D341Med (cell line): ENCODE measurements at regions not wholly inside any gene's neighbourhood (a gene's known extent, or its start where the extent isn't known, plus 50 kb on each side); places are given as distances from the start of the nearest gene placed in this dataset.

Experiments used
- DNase-seq: peaks from one replicate; pipeline ENCODE4 v3.0.0; 2012; ENCODE audit warnings: low spot score

DNA sequence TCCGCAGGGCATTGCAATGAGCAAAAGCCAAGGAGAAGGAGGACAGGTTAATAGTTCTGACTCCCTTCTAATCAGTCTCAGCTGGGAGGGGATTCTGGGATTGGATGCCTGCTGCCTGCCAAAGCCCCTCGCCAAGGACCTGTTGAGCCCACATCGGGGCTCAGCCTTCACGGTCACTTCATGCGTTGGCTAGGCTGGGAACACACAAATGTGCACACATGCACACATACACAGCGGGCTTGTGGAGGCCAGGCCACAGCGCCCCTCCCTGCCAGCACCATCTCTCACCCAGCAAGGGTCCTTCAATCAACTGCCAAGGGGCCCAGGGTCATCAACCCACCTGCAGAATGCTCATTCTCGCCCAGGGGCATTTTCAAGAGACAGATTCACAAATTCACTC, 113.9 kb downstream of the C5orf15 start:
- no peak for DNase-seq

DNA sequence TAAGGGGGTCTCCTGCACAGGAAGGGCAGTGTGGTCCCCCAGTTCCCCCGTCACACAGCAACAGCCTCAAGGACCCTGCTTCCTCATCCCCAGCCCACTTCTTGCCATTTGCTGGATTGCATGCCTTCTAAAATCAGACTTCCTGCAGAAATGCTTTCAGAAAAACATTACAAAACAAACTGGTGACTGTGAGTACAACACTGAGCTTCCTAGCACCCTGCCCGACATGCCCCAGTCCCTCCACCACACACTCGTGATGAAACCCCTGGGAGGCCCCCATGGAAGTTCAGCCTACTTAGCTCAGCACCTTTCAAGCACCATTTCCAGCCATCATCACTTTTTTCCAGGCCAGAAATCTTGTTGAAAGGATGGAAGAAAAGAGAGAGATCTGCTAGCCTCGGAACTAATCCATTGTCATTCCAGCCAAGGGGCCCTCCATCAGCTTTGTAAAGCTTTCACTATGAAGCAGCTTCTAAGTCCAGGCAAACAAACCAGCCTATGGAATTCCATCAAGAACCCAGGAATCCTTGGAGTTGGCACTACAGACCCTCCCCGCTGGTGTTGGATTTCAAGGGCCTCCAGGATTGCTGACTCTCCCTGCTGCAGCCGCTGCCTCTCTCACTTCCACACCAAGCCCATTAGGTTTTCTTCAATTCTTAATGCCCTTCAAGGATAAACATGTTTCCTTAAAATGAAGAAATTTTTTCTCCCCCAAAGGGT, 114.6 kb downstream of the C5orf15 start:
- no peak for DNase-seq

DNA sequence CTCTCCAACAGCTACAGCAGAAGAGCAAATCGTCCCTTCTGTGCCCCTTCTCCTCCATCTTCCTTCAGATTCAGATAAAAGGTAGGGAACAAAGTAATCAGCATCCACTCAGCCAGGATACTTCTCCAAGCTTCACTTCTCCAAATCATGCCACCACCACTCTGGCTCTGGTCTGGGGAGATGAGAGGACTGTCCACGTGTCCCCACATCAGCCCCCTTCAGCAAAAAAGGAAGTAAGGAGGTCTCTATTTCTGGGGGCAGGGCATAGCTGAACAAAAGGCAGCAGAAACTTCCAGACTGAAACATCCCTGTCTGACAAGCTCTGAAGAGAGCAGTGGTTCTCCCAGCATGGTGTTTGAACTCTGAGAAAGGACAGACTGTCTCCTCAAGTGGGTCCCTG, 116.9 kb downstream of the C5orf15 start:
- DNase-seq: no peak

DNA sequence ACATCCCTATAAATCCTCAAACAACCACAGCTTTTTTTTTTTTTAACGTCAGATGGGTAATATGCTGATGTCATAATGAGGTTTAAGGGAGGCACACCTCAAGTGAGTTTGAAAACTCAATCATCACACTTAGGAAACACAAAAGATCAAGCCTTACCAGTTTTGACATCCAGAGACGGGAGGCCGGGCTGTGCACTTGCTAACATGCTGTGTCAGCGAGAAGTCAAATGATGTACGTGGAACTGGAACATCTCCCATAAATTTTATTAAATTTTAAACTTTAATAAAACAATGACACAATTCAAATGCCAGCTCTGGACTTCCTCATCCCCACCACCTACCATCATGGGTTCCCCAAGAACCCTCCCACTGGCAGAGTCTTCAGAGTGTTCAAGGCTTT, 117.6 kb downstream of the C5orf15 start:
- DNase-seq: no peak

DNA sequence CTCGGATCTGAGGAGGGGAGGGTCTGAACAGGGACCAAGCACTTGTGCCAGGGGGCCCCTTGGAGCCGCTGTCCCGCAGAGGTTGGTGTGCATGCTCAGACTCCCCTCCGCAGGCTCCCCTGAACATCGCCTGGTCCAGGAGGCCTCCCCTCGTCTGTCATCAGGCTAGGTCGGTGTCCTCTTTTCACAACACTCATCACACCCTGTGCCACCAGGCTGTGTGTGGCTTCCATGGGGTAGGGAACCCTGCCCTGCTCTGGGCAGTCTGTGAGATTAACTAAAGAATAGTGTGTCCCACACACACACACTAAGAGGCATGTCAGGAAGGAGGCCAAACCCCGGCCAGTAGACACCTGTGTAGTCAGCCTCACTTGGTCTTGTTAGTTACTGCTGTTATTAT, 119.3 kb downstream of the C5orf15 start:
- no peak for DNase-seq

DNA sequence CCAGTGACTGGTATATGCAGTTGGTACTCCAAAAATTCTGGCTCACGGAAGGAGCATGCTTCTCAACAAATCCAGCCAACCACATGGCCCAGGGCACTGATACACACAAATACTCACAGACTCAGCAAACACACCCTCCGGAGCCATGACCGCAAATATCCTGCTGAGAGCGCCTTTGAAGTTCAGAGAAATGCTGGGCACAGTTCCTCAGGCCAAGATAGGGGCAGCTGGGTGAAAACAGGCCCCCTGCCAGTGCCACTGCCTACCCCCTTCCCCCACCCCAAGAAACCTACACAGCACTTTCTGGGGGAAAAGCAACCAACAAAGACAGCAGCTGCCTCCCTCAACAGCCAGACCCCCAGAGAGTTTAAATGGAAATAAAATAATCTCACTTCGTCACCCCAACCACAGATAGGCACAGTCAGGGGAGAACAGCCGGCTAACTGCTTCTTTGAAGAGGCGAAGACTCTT, 120.0 kb downstream of the C5orf15 start:
- no peak for DNase-seq

DNA sequence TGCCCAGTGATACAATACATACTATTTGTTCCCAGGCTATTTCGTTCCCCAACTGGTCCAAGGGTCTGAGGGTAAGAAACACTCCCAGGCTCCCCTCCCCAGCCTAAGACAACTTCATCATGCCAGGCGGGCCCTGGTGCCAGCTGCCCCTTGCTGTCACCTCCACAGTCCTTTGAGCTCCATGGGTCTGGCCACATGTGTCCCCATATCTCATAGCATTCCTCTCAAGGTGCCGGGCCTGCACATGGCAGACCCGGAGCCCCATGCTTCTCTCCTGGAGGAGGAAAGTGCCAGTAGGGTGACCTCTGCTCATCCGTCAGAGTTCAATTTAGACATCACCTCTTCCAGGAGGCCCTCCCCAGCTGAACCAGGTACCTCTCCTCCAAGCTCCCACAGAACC, 120.5 kb downstream of the C5orf15 start:
- no peak for DNase-seq

DNA sequence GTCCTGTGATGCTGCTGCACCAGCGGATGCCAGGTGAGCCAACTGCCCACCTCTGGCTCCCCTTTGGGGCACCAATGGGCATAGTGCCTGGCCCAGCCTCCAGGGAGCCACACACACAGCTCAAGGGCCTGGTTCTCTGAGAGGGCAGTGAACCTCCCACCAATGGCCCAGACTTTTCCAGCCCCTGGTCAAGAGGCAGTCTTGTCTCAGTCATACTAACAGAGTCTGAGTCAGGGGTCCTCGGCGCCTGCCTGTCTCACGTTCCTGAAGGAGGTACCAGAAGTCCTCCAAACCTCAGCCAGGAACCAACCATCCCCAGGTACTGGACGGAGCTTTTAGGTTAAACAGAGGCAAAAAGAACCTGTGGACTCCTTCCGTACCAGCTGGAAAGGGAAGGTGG, 121.1 kb downstream of the C5orf15 start:
- DNase-seq: no peak

DNA sequence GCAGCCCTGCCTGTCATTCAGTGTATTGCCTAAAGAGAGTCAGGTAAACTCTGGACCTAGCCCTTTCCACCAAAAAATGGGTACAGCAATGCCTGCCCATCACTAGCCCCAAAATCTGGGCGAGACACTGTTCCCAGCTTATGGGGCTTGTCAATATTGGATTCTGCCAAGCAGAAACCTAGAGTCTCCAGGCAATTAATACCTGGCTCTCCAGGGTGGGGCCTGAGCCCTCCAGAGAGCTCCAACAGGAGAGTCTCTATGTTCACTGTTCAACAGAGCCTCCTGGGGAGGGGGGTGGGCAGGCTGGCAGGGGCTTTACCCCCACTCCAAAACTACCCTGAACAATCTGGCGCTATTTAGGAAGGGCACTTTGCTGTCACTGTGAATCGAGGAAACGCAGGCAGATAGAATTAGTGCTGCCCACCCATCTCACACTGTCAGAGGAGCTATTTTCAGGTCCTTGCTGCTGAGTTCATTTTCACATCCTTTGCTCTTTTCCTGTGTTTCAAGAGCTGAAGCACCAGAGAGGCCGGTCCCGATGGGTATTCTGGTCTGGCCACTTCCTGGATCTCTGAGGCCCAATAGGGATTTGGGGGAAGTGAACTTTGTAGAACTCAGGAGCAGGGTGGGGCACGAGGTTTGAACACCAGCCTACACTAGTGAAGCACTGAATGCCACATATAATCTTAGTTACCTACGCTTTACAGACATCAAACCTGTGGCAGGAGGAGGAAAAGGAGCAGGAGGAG, 121.8 kb downstream of the C5orf15 start:
- no peak for DNase-seq

DNA sequence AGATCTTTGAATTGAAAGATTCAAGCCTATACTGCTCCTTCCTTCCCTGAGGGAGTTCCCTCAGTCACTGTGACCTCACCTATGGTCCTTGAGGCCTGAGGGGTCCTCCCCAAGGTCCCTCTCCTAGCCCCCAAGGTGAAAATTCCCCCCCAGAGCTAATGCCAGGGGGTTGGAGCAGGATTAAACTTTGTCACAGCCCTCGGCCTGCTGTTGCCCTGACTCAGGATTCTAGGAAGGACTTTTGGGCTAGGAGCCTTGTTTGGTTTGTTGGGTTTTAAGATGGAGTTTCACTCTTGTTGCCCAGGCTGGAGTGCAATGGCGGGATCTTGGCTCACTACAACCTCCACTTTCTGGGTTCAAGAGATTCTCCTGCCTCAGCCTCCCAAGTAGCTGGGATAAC, 123.2 kb downstream of the C5orf15 start:
- no peak for DNase-seq

DNA sequence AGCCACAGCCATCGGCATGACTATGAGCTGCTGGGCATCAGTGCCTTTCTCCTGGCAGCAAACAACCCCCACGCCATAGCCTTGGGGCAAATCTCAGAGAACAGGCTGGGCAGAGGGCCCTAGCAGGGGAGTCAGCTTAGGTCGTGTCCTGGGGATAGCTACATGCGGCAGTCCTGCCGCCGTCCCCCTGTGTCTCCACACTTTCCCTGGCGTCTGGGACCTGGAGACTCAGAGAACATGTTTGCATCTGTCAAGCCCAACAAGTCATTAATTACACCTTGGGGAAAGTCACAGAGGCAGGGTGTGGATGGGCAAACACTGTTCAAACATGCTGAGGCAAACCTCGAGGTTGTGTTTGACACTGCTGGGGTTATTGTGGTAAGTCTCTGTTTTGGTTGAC, 123.6 kb downstream of the C5orf15 start:
- DNase-seq: no peak

DNA sequence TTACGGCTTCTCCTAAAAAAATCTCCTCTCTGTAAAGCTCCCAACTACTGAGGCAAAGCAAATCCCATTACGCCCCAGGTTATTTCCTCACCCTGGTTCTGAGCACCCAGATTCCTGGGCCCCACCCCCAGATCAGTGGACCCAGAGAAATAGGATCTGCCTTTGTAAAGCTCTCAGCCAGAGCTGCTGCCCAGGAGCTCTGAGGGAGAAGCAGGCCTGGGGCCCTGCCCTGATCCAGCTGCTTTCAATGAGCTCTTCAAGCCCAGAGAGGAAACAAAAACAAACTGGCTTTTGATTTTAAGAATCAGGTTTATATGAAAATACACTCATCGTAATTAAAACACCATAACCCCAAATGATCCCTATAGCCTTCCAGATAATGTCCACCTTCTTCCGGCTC, 124.5 kb downstream of the C5orf15 start:
- DNase-seq: no peak

DNA sequence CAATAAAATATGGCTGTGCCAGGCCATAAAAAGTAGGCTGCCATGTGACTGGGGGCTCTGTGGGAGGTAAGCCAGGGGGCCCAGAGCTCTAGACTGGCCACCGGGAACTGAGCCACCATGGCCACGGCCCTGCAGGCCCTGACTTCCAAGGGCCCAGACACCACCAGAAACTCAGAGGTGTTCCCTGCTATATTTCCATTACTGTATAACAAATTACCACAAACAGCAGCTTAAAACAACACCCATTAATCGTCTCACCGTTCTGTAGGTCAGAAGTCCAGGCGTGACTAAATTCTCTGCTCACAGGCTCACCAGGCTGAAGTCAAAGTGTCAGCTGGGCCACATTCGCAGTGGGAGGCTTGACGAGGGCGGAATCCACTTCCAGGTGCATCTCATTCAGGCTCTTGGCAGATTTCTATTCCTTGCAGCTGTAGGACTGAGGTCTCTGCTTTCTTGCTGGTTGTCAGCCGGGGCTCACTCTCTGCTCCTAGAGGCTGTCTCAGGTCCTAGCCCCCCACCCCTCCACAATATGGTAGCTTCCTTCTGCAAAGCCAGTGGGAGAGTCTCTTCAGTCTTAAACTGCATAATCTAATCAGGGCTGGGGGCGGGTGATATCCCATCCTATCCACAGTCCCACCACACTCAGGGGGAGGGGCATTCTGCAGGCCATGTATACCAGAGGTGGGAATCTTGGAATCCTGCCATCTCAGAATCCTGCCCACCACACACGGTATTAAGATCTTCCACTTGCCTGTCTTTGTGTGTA, 125.4 kb downstream of the C5orf15 start:
- DNase-seq: no peak

DNA sequence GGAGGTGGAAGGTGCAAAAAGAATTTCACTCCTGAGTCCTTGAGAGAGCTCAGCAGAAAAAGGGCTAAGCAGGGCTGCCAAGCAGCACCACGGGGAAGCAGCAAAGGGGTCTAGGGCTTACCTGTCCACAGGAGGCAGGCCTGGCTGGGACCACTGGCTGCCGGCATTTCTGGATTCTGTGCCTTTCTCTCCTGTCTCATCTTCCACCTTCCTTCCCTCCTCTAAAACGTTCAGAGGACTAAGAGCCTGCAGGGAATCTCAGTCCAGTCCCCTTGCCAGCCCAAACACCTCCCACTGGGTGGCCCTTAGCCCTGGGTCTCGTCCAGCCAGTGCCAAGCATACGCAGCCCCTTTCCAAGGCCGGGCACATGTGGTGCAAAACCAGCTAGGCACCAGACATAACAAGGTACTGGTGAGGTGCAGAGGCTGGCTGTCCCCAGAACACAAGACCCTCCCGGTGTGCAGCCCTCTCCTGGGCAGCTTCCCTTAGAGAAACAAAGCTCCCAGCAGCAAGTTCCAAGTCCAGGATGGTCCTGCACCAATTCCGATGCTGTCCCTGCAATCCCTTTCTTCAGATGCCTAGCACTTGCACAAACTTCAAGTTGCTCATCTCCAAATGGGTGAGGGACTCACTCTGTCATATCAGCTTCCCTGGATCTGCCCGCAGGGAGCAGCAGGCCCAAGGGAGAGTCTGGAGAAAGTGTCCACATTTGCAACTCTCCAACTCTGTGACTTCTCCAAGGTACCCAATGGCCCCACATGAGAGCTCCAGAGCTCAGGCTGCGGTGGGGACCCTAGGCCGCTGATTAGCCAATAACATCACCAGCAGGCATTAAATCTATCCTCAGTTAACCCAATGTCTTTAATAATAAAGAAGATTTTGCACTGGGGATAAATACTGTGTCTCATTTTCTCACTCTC, 126.3 kb downstream of the C5orf15 start:
- DNase-seq: no peak

DNA sequence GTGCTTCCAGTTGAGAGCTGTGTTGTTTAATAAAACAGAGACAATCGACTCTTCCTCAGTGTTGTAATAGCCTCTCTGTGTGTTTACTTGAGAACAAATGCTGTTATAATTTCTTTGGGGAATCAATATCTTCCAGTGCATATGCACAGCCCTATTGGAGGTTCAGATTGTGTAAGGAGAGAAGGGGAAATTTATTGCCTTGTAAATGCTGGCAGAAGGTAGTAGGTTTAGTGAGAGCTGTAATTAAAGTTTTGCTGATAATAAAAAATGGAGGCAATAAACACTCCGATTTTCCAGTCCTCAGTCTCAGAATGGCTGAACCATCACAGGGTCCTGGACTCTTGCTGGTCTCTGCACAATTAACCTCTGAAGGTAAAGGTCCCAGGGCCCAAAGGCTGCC, 128.3 kb downstream of the C5orf15 start:
- DNase-seq: no peak

DNA sequence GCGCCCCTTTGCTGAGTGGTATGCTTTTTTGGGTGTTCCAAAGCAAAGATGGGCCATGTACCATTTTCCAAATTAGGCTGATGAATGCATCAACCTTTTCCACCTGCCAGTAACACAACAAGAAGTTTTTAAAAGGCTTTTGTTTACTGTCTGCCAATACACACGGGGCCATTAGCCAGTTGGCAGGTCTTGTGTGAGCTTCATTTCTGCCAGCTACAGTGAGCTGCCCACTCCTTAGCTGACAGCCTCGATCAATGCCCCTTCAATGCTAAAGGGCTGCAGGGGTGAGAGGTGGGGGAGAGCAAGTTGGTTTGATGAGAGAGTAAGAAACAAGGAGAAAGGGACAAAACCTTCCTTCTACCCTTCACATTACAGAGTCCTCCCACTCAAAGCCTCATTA, 128.7 kb downstream of the C5orf15 start:
- DNase-seq: no peak

DNA sequence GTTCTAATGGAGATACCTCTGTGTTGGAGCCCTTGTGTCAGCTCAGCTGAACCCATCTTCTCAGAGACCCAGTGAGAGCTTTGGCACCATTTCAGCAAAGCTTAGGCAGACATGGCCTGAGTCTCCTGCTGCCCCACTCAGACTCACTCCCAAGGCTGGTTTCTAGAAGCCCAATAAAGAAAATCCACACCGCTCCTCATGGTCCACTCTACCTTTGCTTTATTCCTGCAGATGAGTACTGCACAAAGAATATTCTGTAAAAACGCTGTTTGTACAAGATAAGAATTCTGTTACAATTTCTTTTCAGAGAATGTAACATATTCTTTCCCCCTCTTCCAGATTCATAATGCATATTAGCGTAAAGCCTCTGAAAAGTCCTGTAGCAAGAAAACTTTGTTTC, 129.3 kb downstream of the C5orf15 start:
- DNase-seq: no peak

DNA sequence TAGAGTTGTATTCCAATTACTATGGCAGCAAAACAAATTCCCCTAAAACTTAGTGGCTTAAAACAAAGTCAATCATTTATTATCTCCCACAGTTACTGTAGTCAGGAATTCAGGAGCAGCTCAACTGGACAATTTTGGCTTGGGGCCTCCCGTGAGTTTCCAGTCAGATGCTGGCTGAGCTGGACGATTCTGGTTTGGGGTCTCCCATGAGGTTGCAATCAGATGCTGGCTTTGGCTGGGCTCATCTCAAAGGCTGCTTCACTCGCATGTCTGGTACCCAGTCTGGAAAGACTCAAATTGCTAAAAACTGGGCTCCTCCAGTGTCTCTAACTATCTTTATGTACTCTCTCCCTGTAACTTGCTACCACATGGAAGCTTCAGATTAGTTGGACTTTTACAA, 130.1 kb downstream of the C5orf15 start:
- no peak for DNase-seq

DNA sequence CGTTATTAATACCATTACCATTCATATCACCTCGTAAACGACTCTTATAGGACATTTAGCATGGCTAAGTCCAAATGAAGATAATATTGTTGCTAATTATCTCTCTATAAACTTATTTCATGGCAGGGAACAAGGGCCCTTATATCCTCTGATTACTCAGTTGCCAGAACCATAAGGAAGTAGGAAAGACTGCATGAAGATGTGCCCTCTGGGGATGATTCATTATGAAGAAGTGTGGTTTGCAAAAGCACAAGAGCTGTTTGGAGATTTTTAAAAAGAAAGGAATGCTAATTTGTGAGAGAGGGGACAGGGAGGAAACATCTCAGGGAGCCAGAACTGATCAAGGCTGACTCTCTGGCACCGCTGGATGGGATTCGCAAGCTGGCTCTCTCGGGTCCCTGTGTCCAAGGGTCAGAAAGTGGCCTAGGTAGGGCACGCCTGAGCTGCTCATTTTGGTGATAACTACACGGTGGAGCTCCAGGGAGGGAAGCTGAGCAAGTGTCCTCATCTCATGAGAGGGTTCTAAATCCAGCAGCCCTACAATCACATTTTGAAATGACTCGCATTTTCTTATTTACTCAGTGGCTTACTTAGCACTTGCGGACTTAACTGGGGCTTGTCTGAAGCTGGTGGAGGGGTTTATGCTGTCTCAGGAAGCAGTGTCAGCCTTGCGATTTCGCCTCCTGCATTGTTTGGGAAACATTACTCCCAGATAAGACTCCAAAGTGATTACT, 136.8 kb downstream of the C5orf15 start:
- no peak for DNase-seq

DNA sequence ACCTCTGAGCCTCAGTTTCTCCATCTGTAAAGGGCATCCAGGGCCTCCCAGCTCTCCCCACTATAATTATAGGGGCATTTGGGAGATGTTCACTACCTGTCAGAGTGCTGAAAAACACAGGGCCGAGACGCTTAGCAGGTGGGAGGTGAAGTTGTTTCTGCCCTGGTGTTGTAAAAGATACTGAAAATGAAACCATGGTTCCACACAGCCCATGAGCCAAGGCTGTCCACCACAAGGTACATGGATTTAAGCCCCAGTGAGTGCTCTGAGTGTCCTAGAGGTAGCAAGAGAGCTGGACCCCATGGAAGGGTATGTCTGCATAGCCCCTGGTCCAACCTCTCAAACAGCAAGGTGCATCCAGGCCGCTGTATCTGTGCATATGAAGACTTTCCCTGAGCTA, 137.5 kb downstream of the C5orf15 start:
- no peak for DNase-seq

DNA sequence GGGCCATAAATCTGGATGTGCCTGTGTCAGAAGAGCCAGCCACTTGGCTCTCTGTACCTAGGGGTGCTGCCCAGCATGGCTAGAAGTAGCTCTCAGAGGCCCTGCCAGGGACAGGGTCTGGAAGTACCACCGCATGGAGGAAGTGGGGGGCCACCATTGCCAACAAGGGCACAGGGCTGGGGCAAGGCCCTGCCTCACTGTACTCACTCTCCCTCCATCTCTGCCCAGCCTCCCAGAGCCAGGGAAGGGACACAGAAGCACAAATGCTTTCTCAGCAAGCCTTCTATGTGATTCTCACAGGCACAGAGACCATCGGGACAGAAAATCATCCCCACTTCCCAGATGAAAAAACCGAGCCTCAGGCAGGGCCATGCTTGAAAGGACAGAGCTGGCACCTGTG, 138.1 kb downstream of the C5orf15 start:
- no peak for DNase-seq
